ENCODE measurements at regions not wholly inside any gene's neighbourhood (a gene's known extent, or its start where the extent isn't known, plus 50 kb on each side); places are given as distances from the start of the nearest gene placed in this dataset.

DNA sequence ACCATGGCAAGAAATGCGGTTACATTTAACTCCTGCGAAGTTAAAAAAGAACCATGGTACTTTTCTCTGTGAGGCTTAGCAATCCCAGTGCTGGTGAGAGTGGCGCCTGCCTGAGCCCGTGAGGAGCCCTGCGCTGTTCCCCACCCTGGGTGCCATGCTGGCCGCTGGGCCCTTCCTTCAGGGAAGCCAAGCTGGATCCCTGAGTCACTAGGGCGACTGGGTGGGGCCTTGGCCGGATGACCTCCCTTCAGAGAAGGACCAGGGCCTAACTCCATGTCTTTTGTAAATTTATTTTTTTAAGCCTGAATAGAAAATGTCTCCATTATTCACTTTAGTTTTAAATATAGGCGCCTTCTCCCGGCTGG lies 209.1 kb downstream of the ERMARD start:
- DNase-seq = no peak

- DNase-seq = no peak
Observed at GRCh38 chr6:169960003-169960344, 208.6 kb downstream of the ERMARD start.

DNA sequence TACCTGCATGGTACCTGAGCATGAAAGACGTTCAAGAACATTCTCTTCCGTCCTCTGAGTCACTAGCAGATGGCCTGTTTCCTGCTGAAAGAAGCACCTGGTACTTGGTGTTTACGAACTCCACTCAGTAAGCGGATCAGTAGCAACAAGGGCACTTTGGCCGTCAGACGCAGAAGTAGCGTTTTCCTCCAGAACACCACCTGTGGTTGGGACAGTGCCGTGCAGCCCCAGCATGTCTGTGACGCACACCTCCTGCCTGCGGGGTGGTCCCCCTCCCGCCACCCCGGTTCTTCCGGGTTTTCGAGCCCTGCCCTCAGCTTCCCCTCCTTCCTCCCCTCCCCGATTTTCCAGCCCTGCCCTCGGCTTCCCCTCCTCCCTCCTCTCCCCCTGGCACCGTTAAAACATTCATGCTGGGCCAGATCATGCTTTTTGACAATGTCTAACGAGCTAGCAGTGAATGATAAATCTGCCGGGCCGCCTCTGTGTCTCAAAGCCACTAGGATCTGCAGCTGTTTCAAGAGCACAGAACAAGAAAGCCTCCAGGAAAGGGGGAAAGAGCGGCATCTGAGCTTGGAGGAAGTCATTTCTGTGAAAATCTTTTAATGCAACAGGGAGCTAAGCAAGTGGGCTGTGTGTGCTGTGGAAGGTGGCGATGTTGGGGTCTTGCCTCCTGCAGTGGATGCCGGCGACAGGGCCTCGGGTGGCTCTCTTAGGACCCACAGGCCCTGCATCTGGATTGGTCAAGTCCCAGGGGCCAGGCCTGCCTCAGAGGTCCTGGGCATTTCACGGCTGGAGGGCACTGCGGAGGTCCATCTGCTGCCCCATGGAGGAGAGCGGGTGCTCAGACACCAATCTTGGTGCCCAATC lies 207.9 kb downstream of the ERMARD start:
- peak; percentile 63 for DNase-seq

DNA sequence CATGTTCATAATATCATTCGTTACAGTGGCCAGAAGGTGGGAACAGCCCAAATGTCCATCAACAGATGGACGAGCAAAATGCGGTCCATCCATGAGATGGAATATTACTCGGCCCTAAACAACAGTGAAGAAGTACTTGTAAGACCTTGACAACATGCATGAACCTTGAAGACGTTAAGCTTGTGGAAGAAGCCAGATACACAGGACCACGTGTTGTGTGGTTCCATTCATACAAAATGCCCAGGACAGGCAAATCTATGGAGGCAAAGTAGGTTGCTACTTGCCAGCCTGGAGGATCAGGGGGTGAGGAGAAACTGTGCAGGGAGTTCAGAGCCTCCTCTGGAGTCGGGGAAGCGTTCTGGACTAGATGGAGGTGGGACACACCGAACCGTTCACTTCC lies 207.1 kb downstream of the ERMARD start:
- no peak for DNase-seq

GRCh38 chr6:169957351-169957963 lies 206.0 kb downstream of the ERMARD start:
- no peak for DNase-seq

GRCh38 chr6:169956580-169956979 lies 205.2 kb downstream of the ERMARD start:
- no peak for DNase-seq

- DNase-seq = no peak
Observed at GRCh38 chr6:169955731-169956437, 204.5 kb downstream of the ERMARD start.

- no peak for DNase-seq
Observed at GRCh38 chr6:169954977-169955376, 203.6 kb downstream of the ERMARD start.

- no peak for DNase-seq
Observed at GRCh38 chr6:169953686-169954085, 202.3 kb downstream of the ERMARD start.

DNA sequence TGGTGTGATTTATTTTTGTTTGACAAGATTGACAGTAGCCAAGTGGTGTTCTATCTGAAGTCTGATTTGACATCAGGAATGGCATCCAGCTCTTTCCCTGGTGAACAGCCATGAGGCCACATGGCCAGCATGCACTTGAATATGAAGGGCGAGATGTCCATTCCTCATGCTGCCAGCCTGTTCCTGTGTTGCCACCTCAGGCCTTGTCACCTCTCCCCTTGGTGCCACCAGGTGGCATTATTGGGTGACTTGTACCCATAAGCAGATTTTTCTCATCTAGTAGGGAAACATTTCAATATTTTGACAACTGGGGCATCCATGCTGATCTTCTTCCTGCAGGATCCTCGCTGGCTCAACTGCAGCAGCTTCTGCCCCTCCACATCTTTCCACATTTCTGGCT lies 199.1 kb downstream of the ERMARD start:
- DNase-seq = no peak

GRCh38 chr6:169949511-169950097 lies 198.2 kb downstream of the ERMARD start:
- DNase-seq = no peak

- DNase-seq = no peak
Observed at GRCh38 chr6:169946971-169947370, 195.5 kb downstream of the ERMARD start.

DNA sequence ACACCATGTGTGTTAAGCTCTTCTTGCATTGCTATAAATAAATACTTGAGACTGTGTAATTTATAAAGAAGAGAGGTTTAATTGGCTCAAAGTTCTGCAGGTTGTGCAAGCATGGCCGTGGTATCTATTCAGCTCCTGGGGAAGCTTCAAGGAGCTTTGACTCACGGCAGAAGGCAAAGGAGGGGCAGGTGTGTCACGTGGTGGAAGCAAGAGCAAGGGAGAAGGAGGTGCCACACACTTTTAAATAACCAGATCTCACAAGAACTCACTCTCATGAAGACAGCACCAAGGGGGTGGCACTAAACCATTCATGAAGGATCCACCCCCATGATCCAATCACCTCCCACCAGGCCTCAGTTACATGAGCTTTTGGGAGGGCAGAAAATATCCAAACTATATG lies 193.7 kb downstream of the ERMARD start:
- no peak for DNase-seq

GRCh38 chr6:169944415-169944814 lies 193.0 kb downstream of the ERMARD start:
- no peak for DNase-seq

- no peak for DNase-seq
Observed at GRCh38 chr6:169944061-169944337, 192.6 kb downstream of the ERMARD start.

DNA sequence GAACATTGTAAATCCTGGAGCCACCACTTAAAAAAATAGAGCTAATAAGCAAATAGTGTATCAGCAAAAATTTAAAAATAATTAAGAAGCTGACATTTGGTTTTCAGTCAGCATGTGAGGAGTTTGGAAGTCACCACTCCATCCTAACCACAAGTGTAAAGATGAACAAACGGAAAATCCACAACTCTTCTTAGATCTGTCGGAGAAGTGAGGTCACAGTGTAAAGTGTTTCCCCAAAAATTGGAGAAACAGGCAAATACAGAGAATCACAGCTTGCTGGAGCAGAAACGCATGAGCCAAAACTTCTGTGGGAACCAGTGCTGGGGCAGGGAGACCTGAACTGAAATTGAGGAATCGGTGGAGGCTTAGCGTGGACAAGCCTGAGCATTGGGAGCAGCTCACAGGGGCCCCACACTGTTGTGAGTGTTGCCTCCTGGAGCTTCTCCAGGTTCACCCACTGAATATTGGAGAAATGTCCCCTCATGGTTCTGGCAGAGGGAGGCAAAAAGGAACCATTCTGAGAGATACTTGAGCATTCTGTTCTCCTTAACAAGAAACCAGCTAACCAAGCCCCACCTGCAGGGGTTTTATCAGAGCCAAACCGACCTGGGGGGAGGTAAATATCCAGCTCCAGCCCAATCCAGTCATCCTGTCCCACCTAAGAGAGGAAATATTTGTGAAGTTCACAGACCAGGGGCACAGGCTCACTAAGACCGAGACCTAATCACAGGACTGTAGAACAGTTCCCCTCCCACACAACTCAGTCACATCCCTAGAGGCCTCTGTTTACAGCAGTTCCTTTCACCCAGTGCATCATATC lies 192.0 kb downstream of the ERMARD start:
- DNase-seq = no peak

GRCh38 chr6:169942173-169942572 lies 190.8 kb downstream of the ERMARD start:
- no peak for DNase-seq

DNA sequence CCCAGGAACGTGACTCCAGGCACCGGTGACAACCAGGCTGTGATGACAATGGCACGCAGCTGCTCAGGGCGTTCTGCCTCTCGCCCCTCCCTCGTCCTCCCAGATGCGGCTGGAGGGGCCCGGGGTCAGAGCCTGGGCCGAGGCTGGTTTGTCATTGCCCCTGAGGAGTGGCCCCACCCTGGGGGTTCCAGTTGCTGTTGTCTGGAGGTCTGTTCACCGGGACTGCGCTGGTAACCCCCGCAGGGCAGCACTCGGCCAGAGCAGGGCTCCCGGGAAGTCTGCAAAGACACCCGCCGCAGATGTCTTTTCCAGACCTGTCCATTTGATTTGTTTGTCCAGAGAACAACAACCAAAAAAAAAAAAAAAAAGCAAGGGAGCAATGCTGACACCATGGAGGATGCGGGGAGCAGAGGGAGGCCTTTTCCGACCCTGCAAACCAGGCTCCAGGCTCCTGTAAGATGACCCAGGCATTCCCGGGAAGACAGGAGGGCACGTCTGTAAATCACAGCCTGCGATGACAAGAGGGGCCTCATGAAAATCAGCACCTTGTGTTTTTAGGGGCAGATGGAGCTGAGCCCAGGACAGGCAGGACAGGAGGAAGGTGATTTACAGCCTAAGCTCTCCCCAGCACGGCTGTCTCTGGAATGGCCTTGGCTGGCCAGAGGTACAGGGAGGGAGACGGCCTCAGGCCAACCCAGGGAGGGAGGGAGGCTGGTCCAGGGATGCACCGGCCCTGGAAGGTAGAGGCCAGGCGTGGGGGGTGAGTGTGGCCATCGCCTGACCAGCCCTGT lies 189.3 kb downstream of the ERMARD start:
- DNase-seq = no peak

- no peak for DNase-seq
Observed at GRCh38 chr6:169939554-169940164, 188.2 kb downstream of the ERMARD start.

- DNase-seq = no peak
Observed at GRCh38 chr6:169938731-169939130, 187.3 kb downstream of the ERMARD start.

GRCh38 chr6:169938262-169938701 lies 186.9 kb downstream of the ERMARD start:
- DNase-seq = no peak

Data from left hindlimb (tissue), 1 donor.